ENCODE measurements at regions not wholly inside any gene's neighbourhood (a gene's known extent, or its start where the extent isn't known, plus 50 kb on each side); places are given as distances from the start of the nearest gene placed in this dataset.

DNA sequence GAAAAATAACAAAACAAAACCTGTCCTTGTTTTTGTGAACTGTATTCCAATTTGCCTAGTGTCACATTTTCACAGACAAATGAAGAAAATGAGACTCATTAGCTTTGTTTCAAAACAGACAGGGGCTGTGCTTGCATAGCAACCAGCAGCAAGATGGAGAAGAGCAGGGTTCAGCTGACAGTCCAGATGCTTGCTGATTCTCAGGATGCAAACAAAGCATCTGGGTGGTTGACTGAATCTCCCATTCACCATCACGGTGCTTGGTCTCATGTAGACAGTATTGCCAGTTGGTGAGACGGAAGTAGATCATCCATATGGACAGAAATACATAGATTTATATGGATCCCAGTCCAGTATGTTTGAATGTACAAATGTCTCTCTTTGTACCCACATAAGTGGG, 326.8 kb downstream of the CCDC85A start:
- in situ Hi-C loops (cut with HindIII; ENCODE audit: low pct_ligation_motif_present, low sequenced_read_pairs) = no loop called here
- no peak overlapping the region for H3K27ac ChIP-seq
- H3K27me3 ChIP-seq (replicated peaks) = no peaks in the 10 kb centered on the region
- DNase-seq = no peak
- TF ChIP-seq, protein P1, sequence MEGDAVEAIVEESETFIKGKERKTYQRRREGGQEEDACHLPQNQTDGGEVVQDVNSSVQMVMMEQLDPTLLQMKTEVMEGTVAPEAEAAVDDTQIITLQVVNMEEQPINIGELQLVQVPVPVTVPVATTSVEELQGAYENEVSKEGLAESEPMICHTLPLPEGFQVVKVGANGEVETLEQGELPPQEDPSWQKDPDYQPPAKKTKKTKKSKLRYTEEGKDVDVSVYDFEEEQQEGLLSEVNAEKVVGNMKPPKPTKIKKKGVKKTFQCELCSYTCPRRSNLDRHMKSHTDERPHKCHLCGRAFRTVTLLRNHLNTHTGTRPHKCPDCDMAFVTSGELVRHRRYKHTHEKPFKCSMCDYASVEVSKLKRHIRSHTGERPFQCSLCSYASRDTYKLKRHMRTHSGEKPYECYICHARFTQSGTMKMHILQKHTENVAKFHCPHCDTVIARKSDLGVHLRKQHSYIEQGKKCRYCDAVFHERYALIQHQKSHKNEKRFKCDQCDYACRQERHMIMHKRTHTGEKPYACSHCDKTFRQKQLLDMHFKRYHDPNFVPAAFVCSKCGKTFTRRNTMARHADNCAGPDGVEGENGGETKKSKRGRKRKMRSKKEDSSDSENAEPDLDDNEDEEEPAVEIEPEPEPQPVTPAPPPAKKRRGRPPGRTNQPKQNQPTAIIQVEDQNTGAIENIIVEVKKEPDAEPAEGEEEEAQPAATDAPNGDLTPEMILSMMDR (IDR thresholded peaks at IDR 0.05; ENCODE audit: low read depth, low read length, missing control alignments) = no peak
- H3K36me3 ChIP-seq (replicated peaks) = no peaks in the 10 kb centered on the region
- H3K4me3 ChIP-seq (ENCODE audit: low read depth, low read length) = no peak overlapping the region

DNA sequence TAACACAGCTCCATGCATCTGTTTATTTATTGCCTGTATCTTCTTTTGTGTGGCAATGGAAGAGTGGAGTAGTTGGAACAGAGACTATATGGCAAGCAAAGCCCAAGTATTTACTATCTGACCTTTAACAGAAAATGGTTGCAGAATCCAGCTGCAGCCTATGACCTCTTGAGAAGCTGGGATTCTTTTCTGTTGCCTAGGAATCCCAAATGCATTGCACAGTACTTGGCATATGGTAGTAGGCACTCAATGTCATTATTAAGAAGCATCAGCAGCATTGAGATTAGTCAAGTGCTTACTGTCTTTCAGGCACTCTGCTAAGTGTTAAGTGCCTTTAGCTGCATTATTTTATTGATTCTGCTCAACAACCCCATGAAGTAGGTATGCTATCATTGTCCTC, 331.6 kb downstream of the CCDC85A start:
- in situ Hi-C loops (cut with HindIII; ENCODE audit: low pct_ligation_motif_present, low sequenced_read_pairs) = no loop called here
- Histone ChIP-seq H3K27ac (no peak overlapping the region), H3K36me3 (replicated peaks) (no peaks in the 10 kb centered on the region), H3K4me3 (ENCODE audit: low read depth, low read length) (no peak overlapping the region), H3K27me3 (replicated peaks) (no peaks in the 10 kb centered on the region)
- TF ChIP-seq, protein P1 (IDR thresholded peaks at IDR 0.05; ENCODE audit: low read depth, low read length, missing control alignments) = no peak
- no peak for DNase-seq

DNA sequence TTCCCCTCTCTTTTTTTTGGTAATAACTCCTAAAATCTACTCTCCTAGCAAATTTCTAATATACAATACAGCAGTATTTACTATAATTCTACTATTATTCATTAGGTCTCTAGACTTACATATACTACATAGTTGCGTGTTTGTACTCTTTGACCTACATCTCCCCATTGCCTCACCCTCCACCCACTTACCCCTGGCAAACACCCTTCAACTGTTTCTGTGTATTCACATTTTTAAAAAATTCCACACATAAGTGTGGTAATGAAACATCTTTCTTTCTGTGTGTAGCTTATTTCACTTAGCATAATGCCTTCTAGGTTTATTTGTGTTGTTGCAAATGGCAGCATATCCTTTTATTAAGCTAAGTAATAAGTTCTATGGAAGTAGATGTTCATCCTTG, 336.0 kb downstream of the CCDC85A start:
- in situ Hi-C loops (cut with HindIII; ENCODE audit: low pct_ligation_motif_present, low sequenced_read_pairs) = no loop called here
- TF ChIP-seq, protein P1 (IDR thresholded peaks at IDR 0.05; ENCODE audit: low read depth, low read length, missing control alignments) = no peak
- no peak for DNase-seq

DNA sequence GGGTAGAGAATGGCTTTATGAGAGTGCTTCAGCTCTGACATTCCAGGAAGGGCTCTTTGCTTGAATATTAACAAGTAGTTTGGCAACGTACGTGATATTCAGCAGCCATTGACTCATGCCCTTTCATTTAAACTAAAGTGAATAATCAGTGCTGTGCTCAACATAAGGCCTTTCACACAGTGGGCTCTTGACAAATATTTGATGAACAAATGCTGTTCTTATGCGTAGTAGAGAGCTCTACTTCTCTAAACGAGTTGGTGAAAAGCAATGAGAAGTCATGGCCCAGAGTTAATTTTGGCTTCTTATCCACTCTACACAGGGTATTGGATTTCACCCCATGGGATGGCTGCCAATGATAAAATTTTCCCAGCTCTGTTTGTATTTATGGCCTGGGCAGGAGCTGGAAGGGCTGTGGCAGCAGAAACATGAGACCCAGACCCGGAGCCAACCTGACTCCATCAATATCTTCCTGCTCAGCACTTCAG, 338.9 kb downstream of the CCDC85A start:
- no peak for DNase-seq
- in situ Hi-C loops (cut with HindIII; ENCODE audit: low pct_ligation_motif_present, low sequenced_read_pairs) = no loop called here
- Histone ChIP-seq H3K4me3 (ENCODE audit: low read depth, low read length) (no peak overlapping the region), H3K27ac (no peak overlapping the region), H3K27me3 (replicated peaks) (no peaks in the 10 kb centered on the region), H3K36me3 (replicated peaks) (no peaks in the 10 kb centered on the region)
- TF ChIP-seq, protein P1 (IDR thresholded peaks at IDR 0.05; ENCODE audit: low read depth, low read length, missing control alignments) = no peak

More for the DNA sequence above, 336.0 kb downstream of the CCDC85A start:
- Histone ChIP-seq H3K4me3 (ENCODE audit: low read depth, low read length) (no peak overlapping the region), H3K27ac (no peak overlapping the region), H3K36me3 (replicated peaks) (no peaks in the 10 kb centered on the region), H3K27me3 (replicated peaks) (no peaks in the 10 kb centered on the region)

DNA sequence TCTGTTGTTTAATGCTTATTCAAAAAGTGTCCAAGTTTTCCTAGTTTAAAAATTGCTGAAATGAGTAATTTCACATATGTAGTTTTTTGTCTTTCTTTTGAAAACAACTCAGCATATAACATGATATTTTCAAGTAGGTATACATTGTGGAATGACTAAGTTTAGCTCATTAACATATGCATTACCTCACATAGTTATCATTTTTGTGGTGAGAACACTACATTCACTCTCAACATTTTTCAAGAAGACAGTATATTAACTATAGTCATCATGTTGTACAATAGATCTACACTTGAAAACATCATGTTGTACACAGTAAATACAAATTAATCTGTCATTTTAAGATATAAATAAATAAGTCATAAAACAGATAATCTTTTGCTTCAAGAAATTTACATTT, 340.0 kb downstream of the CCDC85A start:
- H3K27ac ChIP-seq = no peak overlapping the region
- H3K4me3 ChIP-seq (ENCODE audit: low read depth, low read length) = no peak overlapping the region
- TF ChIP-seq, protein P1 (IDR thresholded peaks at IDR 0.05; ENCODE audit: low read depth, low read length, missing control alignments) = no peak
- DNase-seq = no peak
- H3K27me3 ChIP-seq (replicated peaks) = no peaks in the 10 kb centered on the region
- in situ Hi-C loops (cut with HindIII; ENCODE audit: low pct_ligation_motif_present, low sequenced_read_pairs) = no loop called here
- H3K36me3 ChIP-seq (replicated peaks) = no peaks in the 10 kb centered on the region

DNA sequence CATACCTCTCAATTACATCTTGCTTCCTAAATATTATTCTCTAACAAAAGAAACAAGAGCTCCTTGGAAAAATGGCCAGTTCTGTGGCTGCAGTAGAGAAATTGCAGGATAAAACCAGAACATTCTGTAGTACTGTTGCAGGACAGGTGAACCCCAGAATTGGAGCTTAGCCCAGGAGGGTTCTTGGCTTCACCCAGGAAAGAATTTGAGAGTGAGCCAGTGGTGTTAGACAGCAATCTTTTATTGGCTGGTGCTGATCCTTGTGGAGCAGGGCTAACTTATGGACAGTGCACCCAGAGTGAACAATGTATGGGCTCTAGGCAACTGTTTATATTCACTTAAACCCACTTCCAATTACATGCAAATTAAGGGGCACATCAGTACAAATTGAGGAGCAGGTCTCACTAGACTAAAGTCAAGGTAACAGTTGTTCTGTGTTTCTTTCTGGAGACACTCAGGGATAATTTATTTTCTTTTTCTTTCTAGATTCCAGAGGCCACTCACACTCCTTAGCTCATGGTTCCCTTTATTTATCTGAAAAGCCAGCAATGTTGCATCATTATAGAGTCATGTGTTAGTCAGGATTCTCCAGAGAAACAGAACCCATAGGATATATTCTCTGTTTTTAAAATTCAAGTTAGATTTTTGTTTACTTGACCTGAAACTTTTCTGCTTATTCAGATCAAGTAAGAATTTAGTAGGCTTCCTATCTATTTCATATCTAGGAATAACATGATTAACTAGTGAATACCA, 348.1 kb downstream of the CCDC85A start:
- H3K4me3 ChIP-seq (ENCODE audit: low read depth, low read length) = no peak overlapping the region
- TF ChIP-seq, protein P1 (IDR thresholded peaks at IDR 0.05; ENCODE audit: low read depth, low read length, missing control alignments) = no peak
- H3K27ac ChIP-seq = no peak overlapping the region
- in situ Hi-C loops (cut with HindIII; ENCODE audit: low pct_ligation_motif_present, low sequenced_read_pairs) = no loop called here
- no peaks in the 10 kb centered on the region for H3K36me3 ChIP-seq (replicated peaks)
- no peaks in the 10 kb centered on the region for H3K27me3 ChIP-seq (replicated peaks)
- DNase-seq = no peak
